ENCODE measurements at regions not wholly inside any gene's neighbourhood (a gene's known extent, or its start where the extent isn't known, plus 50 kb on each side); places are given as distances from the start of the nearest gene placed in this dataset.

DNA sequence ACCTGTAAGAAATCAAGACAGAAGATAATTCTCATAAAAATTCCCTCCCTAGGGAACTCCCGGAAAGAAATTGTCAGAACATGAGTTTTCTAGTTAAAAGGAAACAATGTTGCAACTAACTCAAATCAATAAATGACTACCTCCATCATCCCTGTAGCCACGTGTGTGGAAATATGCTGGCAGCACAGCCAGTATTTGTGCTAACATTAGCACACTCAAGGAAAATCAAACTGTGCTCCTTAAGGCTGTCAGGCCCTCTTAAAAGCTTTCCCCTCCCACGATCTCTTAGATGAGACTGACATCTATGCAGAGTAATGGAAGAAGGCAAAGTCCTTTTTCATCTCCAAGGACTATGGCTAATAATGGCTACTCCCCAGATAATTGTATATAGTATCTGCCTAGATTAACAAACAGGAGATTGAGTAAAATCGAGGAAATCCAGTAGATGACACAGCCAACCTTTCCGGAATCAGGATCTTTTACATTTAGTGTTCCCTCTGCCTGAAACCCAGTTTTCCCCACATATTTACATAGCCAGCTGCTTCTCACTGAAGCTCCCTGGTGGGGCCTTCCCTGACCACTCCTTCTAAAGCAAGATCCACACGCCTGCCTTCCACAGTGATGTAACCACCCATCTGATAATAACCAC, 50.9 kb upstream of the NR5A2 start:
- DNase-seq (ENCODE audit: low read depth): no peak
